ENCODE measurements at regions not wholly inside any gene's neighbourhood (a gene's known extent, or its start where the extent isn't known, plus 50 kb on each side); places are given as distances from the start of the nearest gene placed in this dataset.
"Not testable (repeated sequence)": the region's sequence is repeated elsewhere in the genome, so short reads cannot be mapped to it uniquely, and the experiment has no call there.

DNA sequence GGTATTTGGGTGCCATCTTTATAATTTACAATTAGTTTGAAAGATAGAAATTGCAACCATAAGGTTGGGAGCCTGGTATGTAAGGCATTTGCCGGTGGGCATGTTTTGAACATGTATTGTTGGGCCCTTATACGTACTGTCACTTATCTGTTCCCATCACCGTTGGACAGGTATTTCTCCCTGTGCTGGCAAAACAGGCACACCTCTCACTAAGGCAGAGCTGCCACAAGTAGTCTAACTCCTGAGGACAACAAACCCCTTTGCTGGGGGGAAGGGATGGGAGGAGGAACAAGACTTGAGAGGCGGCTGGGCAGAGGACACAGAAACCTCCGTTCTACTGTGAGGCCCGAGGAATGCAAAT, 52.0 kb upstream of the NEK3 start:
- TF ChIP-seq, protein P1, sequence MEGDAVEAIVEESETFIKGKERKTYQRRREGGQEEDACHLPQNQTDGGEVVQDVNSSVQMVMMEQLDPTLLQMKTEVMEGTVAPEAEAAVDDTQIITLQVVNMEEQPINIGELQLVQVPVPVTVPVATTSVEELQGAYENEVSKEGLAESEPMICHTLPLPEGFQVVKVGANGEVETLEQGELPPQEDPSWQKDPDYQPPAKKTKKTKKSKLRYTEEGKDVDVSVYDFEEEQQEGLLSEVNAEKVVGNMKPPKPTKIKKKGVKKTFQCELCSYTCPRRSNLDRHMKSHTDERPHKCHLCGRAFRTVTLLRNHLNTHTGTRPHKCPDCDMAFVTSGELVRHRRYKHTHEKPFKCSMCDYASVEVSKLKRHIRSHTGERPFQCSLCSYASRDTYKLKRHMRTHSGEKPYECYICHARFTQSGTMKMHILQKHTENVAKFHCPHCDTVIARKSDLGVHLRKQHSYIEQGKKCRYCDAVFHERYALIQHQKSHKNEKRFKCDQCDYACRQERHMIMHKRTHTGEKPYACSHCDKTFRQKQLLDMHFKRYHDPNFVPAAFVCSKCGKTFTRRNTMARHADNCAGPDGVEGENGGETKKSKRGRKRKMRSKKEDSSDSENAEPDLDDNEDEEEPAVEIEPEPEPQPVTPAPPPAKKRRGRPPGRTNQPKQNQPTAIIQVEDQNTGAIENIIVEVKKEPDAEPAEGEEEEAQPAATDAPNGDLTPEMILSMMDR (IDR thresholded peaks at IDR 0.05) = not testable (repeated sequence)
- TF ChIP-seq ZFX (IDR thresholded peaks at IDR 0.05; ENCODE audit: borderline replicate concordance) = not testable (repeated sequence)

All from 22Rv1 (cell line).